Mammary epithelial cell (primary cell): ENCODE measurements at regions not wholly inside any gene's neighbourhood (a gene's known extent, or its start where the extent isn't known, plus 50 kb on each side); places are given as distances from the start of the nearest gene placed in this dataset.

Source experiments
- CTCF ChIP-seq, 2 donors: IDR thresholded peaks in 1 of 2; conservative IDR thresholded peaks in 1 of 2; 2 replicates each; pipeline ENCODE4 v1.5.1; 2011 to 2012; ENCODE audit warnings: inconsistent platforms in 2 of 2, low read length in 2 of 2, mild to moderate bottlenecking in 2 of 2, control low read depth in 1 of 2, low read depth in 1 of 2; ENCODE audit not compliant: insufficient read depth in 1 of 2; ENCODE audit errors: extremely low read depth in 1 of 2
- EZH2 ChIP-seq: IDR thresholded peaks from 2 replicates; pipeline ENCODE4 v1.6.1; 2012; ENCODE audit warnings: low read length, inconsistent platforms, borderline replicate concordance

- TF ChIP-seq CTCF (conservative IDR thresholded peaks at IDR 0.05 in 1 of 2, IDR thresholded peaks at IDR 0.05 in 1 of 2; ENCODE audit: extremely low read depth in 1 of 2, insufficient read depth in 1 of 2, low read depth in 1 of 2, low read length in 2 of 2) (no peak), EZH2 (no peak)
Measured at GRCh38 chr1:216805233-216805632, 82.0 kb upstream of the ESRRG start.
